ENCODE measurements at regions not wholly inside any gene's neighbourhood (a gene's known extent, or its start where the extent isn't known, plus 50 kb on each side); places are given as distances from the start of the nearest gene placed in this dataset.

DNA sequence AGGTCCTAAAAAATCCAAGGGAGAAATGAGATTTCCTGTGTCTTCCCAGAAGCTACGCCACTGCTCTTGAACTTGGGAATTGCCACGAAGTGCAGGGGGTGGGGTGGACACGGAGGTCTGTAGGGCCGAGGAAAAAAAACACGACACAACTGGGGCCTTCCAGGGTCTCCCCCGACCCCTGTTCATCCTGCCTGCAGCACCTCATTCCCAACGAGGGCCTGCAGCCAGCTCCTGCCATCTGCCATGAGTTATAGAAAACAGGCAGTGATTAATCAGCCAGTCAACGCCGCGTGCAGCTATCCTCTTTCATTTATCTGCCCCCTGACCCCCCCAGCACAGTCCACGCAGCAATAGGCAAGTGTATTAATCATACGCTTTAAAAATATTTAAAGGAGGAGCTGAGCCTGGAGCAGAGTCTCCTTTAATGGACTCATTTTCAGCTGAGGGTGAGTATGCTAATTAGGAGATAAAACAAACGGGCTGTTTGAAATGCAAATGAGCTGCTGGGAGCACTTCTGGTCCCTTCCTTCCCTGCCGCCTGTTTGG lies 209.9 kb downstream of the TFCP2L1 start:
- peak; percentile 98 for DNase-seq (ENCODE audit: low spot score)

DNA sequence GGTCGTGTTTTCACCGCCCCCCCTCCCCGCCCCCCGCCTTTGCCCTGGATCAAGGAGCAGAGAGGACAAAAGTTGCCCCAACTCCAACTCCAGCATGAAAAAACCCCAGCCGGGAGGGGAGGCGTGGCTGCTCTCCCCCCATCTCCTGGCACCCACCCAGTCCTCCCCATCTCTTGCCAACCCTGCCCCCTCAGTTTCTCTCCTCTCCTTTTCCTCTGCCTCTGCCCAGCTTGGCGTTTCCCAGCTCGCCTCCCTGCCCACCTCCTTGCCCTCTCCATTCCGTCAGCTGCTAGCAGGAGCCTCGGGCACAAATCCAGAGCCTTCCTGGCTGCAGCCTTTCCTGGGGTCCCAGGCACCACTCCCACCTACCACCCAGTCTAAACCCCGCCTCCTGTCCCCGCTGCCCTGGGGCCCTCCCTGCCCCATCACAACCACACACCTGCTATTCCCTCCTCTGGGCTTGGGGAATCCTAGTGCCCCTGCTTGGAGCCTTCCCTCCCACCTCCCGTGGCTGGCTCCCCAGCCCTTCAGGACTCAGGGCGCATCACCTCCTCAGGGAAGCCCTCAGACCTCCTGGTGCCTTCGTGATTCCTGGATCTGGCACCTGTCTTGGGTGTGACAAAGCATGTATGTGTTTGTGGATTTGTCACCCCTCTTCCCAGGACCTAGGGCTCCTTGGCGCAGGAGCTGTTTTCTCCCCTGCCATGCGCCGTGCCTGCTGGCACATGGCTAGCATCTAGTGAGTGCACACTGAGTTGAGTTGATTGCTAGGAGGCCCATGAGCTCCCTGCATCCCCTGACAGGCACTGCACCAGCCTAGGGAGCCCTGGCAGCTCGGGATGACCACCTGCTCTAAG lies 209.1 kb downstream of the TFCP2L1 start:
- no peak for DNase-seq (ENCODE audit: low spot score)

DNA sequence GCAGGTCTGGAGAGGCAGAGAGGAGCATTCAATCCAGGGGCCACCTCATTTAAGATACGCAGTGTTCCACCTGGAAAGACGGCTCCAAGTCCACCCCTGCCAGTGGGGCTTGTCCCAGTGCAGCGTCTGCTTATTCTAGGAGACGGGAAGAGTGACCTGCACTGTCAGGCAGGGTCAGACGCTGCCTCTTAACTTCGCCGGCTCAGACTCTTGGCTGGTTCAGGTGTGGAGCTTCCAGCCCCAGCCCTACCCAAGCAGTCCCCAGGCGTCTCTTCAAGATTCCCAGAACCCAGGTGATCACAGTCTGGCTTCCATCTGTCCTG lies 208.5 kb downstream of the TFCP2L1 start:
- no peak for DNase-seq (ENCODE audit: low spot score)

DNA sequence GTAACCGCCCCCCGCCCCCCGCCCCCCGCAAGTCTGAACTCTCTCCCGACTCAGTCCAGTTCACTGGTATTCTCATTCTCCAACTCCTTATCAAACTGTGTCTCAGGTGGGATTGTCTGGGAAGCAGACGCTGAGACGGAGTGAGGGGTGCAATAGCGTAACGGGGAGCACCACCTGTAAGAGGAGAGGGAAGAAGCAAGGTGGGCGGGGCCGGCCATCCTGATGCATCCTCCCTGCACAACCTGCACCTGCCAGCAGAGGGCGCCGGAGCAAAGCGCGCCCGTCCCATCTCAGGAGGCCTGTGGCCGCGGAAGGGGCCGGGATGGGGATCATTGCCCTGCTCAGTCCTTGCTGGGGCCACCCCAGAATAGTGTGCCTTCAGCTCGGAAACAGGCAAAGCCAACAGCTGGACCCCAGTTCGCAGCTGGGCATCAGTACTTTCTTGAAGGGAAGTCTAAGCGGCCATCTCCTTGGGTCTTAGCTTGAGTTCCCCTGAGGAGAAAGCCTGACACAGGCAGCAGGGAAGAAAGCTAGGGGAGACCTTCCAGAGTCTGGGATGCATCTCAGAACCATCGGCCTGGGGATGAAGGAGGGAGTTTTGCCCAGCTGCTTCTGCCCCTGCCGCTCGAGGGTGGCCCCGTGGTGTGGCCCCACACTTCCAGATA lies 208.0 kb downstream of the TFCP2L1 start:
- DNase-seq (ENCODE audit: low spot score), result peak; percentile 62

DNA sequence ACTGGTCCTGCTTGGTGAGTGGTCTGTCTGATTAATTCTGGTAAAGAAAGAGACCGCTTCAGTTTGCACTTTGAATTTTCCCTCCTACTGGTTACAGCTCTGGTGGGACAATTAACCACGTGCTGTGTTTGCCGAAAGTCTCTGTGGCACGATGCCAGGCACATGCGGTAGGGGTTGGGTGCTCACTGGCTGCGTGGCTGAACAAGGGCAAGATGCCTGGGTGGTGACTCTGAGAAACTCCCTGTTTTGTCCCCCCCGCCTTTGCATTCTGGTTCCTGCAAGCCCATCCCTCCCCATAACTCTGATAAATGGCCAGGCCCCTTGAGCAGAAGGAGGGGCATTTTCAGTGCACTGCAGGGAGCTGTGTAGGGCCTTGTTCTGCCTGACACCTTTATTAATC lies 206.1 kb downstream of the TFCP2L1 start:
- DNase-seq (ENCODE audit: low spot score), result peak; percentile 46

DNA sequence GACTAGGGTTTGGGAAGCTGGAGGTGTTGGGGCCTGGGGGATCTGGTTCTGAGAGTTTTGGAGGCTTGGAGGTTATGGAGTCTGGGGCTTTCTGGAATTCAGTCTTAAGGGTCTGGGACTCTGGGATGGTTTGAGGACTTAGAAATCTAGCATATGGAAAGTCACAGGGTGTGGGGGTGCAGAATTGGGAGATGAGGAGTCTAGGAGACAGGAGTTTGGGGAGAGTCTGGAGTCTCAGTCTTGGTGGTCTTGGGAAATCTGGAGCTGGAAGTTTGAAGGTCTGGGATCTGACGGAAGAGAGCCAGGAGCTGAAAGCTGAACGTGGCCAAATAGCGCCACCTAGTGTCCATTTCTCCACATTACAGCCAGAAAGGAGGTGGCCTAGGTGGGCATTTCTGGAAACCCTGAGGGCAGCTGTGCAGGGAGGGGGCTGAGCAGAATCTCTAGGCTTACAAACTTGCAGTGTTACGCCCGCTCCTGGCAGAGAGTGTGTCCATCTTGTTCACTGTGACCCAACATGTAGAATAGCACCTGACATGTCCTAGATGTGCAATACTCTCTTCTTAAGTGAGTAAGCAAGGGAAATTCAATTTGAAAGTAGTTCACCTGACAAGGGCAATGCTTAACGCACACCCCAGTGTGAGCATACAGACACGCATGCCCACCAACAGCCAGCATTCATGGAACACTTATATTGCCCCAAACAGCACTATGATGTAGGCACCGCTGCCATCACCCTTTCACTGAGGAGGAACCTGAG lies 204.8 kb downstream of the TFCP2L1 start:
- peak; percentile 64 for DNase-seq (ENCODE audit: low spot score)

DNA sequence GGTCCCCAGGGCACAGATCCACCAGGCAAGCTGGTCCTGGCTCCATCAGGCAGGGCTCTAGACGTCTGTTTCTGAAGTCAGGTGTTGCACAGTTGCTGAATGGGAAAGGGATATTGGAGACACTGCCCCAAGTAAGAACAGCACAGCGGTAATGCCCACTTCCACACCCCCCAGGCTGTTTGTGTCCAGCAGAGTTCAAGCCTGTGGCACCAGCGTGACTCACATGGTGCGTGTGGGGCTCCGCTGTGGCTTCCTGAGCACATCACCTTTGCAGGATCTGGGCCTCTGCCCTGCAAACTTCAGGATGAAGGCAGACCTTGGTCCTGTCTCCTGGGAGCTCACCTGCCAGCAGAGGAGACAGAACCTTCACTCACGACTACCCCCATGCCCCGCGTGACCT lies 203.3 kb downstream of the TFCP2L1 start:
- no peak for DNase-seq (ENCODE audit: low spot score)

DNA sequence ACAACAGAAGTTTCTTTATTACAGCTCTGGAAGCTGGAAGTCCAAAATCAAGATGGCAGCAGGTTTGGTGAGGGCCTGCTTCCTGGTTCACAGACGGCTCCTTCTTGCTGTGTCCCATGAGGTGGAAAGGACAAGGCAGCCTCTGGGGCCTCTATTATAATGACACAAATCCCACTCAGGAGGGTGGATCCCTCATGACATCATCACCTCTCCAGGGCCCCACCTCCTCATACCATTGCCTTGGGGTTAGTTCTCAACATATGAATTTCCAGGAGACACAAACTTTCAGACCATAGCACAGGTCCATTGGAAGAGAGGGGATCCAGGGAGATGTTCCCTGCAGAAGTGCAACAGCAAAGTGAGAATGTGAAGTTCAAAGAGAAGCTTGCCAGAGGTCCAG lies 202.8 kb downstream of the TFCP2L1 start:
- DNase-seq (ENCODE audit: low spot score), result no peak

DNA sequence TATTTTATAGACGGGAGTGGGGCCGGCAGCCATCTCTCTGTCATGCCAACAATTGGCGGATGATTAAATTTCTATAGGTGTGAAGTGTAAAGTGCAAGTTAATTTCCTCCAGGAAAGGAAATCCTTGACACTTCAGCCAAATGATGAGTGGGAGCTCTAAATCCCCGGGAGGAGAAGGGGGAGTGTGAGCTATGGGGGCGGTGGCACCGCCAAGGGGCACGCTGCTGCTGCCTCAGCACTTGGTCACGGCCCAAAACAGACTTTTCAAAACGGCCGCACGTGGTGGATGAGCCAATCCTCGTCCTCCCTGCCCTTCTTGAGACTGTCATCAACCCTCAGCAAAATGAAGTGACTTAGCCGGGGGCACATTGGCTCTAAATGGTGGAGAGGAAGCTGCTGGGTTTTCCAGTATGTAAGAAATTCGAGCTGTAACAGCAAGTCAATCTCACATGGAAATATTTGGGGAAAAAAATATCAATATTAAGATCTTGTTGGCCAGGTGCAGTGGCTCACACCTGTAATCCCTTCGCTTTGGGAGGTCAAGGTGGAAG lies 200.8 kb downstream of the TFCP2L1 start:
- no peak for DNase-seq (ENCODE audit: low spot score)

DNA sequence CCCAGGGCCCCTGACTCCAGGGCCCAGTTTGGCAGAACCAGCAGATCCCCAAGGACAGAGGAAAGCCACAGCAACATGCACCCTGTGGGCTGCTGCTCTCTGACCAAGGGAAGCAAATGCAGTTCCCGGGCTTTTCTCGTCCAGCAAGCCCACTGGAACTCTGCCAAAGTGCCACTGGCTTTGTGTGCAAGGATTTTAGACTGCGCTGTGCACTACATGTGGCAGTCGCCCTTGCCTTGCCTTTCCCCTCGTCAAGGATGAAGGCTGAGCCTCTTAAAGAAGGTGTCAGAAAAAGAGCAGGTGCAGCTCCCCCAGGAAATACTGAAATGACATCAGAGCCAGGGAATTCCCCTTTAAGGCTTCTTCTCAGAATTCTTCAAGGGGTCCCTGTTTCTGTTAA lies 199.2 kb downstream of the TFCP2L1 start:
- no peak for DNase-seq (ENCODE audit: low spot score)

DNA sequence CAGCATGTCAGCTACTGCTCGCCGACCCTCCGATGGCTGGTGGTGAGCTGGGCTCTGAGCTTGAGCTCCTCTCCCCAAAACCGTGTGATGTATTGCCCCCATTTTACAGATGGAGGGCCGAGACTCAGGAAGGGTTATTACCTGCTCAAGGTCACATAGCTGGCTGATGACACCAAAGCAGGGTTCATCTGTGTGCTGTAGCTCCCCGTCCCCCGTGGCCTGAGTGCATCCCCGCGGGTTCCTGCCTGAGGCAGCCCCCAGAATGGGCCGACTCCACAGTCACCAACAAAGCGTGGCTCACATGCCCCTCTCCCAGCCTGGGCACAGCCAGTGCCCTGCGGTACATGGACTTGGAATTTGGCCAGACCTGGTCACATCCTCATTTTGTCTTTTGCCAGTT lies 198.6 kb downstream of the TFCP2L1 start:
- no peak for DNase-seq (ENCODE audit: low spot score)

DNA sequence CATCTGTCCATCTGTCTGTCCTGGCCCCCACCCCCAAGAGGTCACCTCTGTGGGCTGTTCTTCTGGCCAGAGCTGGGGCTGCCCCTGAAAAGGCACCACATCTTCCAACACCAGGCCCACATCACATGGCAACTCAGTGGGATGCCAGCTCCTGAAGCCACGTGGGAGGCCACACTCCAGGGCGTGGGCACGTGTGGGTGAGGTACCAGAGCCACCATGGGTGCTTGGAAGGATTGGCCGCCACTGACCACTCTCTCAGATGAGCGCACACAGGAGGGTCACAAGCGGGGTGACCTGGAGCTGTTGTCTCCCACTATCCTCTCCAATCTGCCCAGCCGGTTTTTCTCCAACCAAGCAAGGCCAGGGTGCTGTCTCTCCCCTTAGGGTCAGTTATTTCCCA lies 197.9 kb downstream of the TFCP2L1 start:
- DNase-seq (ENCODE audit: low spot score), result no peak

DNA sequence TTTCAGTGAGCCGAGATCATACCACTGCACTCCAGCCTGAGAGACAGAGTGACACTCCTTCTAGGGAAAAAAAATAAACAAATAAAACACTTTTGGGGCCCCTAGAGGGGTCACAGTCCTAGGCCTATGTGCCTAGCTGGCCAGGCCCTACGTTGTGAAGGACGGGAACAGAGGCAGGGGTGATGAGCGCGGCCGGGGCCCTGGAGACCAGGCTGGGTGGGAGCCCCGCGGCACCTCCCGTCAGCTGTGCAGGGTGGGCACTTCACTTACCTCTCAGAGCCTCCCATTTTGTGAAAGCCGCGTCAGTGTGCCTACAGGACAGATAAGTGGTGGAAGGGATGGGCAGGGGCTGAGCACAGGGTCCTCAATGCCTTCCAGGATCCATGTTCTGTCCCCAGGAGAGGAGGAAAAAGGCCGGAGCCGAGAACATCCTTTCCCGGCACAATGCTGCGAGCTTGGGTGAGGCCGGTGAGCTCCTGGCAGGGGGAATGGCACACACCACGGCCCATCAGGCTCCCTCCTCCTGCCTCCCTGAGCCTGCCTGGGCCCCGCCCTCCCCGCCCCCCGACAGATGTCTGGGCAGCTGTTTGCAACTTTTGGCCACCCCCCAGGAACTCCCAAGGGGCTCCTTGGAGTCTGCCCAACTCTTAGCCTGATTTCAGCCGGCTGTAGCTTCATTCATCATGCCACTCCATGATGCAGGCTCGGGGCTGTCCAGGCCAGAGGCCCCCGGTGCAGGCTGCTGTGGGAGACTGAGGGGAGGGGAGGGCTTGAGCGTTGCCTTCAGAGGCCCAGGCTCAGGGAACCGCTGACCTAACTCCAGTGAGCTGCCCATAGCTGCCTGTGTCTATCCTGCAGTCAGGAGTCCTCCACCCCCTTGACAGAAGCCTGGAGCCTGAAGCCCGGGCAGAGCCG lies 196.5 kb downstream of the TFCP2L1 start:
- DNase-seq (ENCODE audit: low spot score), result no peak

DNA sequence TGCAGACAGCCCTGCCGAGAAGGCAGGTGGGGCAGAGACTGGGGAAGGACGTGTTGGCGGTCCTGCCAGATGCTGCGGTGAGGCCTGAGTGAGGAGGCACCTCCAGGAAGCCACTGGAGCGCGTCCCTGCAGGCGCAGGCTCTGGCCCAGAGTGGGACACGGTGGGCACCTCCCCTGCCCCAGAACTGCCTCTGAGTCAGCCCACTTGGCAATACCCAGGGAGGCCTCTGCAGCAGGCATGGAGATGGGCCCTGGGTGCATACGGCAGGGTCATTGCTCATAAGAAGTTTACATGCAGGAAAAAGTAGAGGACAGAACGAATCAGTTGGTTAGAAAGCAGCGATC lies 195.9 kb downstream of the TFCP2L1 start:
- DNase-seq (ENCODE audit: low spot score), result peak; percentile 24

DNA sequence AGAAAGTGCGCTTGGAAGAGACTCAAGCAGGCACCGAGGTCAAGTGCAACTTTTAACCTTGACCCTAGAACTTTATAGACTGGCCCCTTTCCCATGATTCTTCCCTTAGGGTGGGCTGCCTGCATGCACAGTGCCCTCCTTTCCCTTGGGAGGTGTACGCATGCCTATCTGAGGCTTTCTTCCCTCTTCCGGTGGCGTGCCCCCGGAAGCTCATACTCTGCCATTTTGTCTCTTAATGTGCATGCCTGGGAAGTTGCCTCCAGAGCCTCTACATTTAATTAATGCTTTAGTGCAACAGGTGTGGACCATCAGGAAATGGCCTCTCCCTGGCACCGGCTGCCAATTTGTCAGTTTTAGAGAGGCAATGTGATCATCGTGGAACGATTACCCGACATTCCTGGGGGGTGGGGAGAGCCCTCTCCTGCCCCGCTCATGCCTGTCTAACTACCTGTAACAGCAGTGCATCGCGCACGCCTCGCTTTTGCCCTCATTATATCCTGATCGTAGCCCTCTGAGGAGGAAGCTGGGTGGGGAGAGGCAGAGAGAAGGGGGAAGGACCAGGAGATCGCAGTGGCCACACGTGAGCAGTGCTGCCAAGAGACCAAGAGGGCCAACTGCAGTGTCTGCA lies 194.8 kb downstream of the TFCP2L1 start:
- DNase-seq (ENCODE audit: low spot score), result no peak

DNA sequence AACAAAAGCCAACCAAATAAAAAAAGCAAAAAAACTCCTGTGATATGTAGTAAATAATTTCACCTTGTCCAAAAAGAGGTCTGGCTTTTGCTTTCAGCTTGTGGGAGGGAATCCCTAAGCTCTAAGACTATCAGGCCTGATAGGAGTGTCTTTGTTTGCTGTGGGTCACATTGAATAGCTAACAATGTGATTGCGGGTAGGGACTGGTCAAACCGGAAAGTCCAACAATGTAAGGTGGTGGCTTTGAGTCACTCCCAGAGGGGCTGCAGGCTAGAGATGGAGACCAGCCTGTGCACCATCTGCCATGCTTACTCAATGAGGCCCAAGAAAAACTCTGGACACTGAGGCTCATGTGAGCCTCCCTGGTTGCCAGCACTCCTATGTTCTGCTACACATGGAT lies 192.9 kb downstream of the TFCP2L1 start:
- DNase-seq (ENCODE audit: low spot score), result peak; percentile 23

DNA sequence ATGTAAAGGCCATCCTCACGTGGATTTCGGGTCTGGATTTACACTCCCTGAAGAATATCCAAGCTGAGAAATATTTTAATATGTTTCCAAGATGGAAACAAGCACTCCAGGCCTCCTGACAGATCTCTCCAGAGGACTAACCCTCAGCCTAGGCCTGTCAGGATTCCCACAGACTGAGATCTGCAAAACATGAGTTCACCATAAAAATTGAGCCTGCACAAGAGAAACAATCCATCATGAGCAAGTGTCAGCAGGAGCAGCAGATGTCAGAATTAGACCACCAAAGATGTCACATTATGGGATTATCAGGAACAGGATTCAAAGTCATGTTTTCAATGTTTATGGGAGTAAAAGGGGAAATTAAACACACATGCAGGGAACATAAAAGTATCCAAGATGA lies 191.3 kb downstream of the TFCP2L1 start:
- DNase-seq (ENCODE audit: low spot score), result no peak

DNA sequence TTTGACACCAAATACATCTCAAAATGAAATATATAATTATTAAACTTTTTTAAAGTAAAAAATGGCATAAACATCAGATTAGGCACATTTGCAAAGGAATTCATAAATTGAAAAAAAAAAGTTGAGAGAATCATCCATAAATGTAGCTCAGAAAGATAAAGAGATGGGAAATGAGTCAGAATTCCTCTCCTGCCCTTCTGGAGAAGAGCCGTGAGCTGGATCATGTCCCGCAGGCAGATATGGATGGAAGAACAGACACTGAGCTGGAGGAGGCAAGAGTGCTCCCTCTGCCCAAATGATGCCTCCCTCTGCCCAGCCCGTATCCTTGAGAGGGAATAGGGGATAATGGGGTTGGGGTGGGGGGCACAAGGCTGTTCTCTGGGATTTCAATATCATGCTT lies 190.9 kb downstream of the TFCP2L1 start:
- no peak for DNase-seq (ENCODE audit: low spot score)

DNA sequence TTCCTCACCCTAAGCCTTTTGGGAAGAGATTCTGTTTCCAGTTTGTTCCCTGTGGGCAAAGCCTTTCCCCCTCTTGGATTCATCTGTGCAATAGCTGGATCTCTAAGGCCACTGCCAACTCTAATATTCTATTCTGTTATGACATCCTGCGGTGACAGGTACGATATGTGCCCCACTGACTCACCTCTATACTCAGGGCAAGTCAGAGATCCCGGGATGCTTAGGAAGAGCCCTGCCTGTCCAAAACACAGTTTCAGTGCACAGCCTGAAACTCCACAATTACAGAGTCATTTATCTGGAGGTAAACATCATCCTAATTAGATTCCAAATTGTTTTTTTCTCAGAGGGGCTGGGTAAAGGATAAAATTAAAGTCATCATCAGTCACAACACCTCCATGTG lies 190.2 kb downstream of the TFCP2L1 start:
- no peak for DNase-seq (ENCODE audit: low spot score)

DNA sequence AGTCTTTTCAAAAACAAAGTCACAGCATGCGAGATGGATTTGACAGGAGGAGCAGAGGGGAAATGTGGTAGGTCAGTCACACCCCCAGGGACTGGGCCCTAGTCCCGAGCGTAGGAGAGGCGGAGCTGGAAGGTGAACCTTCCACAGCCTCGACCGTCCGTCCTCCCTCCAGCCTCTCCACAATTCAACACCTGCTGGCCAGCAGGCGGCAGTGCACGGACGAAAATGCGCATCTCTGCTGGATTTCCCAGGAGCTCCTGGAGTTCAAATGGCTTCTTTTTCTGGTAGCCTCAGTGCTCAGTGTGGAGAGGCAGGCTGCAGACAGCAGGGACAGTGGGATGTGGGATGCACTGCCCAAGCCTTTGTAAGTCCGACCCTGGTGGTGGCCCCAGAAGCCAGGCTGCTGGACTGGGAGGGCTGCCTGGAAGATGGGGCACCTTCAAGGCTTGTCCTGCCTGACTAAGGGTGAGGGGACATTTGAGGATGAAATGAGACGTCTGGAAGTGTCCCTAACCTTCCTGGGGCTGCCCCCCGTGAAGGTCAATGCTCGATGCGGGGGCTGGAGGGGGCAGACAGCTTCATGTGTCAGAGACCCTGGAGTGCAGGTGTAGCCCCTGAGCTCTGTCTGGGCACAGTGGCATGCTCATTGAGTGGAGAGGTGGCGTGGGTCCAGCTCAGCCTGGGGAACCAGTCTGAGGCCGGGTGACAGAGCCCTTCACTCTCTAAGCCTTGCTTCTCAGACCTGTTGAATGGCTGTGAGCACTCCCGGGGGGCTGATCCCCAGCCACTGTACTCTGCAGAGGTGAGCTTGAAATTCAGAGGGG lies 189.5 kb downstream of the TFCP2L1 start:
- peak; percentile 78 for DNase-seq (ENCODE audit: low spot score)
